Prostate gland (tissue), 2 donors: ENCODE measurements at regions not wholly inside any gene's neighbourhood (a gene's known extent, or its start where the extent isn't known, plus 50 kb on each side); places are given as distances from the start of the nearest gene placed in this dataset.

Experiments
- POLR2A ChIP-seq: fragments of 450-650 bp; IDR thresholded peaks from one replicate; pipeline ENCODE4 v1.6.1; 2016; ENCODE audit warnings: antibody characterized with exemption, mild to moderate bottlenecking
- POLR2AphosphoS5 ChIP-seq: sonication (generic); formaldehyde crosslinking; IDR thresholded peaks from one replicate; pipeline ENCODE4 v1.6.1; 2017; ENCODE audit warnings: antibody characterized with exemption
- TF ChIP-seq, protein P1 (sequence below), 4 experiments: fragments of 200-600 bp in 2 of 4; fragments of 450-650 bp in 2 of 4; sonication (generic) in 2 of 4; IDR thresholded peaks; 1 replicate in 3 of 4; 2 replicates in 1 of 4; pipeline ENCODE4 v1.5.1; 2016 to 2019; ENCODE audit warnings: antibody characterized with exemption in 4 of 4, mild to moderate bottlenecking in 2 of 4, moderate library complexity in 2 of 4

DNA sequence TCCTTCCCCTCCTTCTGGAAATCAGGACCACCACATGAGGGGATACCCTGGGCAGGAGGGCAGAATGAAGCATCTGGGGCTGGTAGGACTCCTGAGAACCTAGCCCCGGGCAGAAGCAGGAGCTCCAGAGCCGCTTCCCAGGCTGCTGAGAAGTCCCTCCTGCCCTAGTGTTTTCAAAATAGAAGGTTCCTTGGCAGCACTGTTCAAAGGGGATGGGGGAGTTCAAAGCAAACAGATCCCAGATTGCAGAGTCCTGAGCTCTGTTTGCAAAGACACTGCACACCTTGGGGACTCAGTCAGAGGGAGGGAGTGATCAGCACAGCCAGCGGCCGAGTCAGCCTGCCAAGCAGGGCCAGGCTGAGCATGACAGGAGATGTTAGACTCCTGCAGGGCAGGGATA lies 177.8 kb downstream of the PTPRU start:
- TF ChIP-seq, protein P1, sequence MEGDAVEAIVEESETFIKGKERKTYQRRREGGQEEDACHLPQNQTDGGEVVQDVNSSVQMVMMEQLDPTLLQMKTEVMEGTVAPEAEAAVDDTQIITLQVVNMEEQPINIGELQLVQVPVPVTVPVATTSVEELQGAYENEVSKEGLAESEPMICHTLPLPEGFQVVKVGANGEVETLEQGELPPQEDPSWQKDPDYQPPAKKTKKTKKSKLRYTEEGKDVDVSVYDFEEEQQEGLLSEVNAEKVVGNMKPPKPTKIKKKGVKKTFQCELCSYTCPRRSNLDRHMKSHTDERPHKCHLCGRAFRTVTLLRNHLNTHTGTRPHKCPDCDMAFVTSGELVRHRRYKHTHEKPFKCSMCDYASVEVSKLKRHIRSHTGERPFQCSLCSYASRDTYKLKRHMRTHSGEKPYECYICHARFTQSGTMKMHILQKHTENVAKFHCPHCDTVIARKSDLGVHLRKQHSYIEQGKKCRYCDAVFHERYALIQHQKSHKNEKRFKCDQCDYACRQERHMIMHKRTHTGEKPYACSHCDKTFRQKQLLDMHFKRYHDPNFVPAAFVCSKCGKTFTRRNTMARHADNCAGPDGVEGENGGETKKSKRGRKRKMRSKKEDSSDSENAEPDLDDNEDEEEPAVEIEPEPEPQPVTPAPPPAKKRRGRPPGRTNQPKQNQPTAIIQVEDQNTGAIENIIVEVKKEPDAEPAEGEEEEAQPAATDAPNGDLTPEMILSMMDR (IDR thresholded peaks at IDR 0.05) = no peak
- TF ChIP-seq POLR2A (no peak), POLR2AphosphoS5 (no peak)
